HG03460 (cell line): ENCODE measurements at regions not wholly inside any gene's neighbourhood (a gene's known extent, or its start where the extent isn't known, plus 50 kb on each side); places are given as distances from the start of the nearest gene placed in this dataset.

ENCODE experiments used
- ATAC-seq: cut with Tn5 transposase; IDR thresholded peaks from one replicate; pipeline ENCODE4 v1.9.1; 2021; ENCODE audit not compliant: unreplicated experiment

DNA sequence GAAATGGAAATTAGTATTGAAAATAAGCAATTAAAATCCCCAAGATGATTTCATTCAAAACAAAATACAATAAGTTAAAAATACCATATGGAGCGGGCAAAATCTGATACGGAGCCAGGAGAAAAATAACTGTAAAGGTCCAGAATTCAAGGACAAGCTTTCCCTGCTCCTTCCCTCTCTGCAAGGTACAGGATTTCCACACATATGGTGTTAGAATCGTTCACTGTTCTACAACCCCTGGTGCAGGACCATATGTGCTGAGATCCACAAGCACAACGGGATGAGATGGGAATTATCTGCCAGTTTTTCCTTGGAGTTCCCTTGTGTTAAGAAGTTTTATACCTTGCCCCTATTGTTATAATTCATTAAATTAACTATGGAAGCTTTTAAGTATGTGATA is 94.7 kb upstream of the DMAC1 start:
- no peak for ATAC-seq

DNA sequence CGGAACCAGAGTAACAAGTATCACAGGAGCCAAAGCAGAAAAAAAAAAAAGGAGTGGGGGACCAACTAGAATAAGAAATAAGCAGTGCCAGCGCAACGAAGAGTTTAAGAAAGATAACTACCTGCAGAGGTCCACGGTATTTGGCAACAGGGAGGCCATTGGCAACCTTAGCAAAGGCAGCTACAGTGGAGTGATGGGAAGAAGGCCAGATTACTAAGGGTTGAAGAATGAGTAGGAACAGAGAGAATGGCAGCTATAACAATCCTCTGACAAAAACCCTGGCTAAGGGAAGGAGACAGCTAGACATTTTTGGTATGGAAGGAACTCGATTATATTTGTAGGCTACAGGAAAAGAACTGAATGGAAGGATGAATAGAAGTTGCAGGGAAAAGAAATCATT is 93.4 kb upstream of the DMAC1 start:
- ATAC-seq: no peak

DNA sequence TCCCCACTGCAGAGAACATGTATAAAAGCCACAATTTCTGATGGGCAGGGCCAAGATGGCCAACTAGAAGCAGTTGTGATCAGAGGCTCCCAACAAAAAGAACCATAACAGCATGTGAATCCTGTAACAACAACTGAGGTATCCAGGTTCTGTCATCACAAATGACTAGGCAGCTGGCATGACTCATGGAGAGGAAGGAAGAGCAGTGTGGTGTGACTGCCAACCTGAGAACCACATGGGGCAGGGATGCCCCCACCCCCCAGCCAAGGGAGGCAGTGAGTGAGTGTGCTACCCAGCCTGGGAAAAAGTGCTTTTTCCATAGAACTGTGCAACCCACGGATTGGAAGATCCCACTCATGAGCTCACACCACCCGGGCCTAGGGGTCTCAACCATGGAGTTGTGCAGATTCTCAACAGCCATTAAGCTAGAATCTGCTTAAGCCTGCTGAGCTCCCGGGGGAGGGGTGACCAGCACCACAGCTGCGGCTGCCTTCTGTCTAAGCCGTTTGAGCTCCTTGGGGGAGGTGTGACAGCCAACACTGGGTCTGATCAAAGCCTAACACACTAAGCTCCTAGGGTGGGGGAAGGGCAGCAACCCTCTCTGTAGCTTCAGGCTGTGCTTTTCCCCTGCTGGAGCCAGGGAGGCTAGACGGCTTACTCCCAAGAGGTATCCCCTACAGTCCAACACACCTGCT is 80.1 kb upstream of the DMAC1 start:
- ATAC-seq: no peak

DNA sequence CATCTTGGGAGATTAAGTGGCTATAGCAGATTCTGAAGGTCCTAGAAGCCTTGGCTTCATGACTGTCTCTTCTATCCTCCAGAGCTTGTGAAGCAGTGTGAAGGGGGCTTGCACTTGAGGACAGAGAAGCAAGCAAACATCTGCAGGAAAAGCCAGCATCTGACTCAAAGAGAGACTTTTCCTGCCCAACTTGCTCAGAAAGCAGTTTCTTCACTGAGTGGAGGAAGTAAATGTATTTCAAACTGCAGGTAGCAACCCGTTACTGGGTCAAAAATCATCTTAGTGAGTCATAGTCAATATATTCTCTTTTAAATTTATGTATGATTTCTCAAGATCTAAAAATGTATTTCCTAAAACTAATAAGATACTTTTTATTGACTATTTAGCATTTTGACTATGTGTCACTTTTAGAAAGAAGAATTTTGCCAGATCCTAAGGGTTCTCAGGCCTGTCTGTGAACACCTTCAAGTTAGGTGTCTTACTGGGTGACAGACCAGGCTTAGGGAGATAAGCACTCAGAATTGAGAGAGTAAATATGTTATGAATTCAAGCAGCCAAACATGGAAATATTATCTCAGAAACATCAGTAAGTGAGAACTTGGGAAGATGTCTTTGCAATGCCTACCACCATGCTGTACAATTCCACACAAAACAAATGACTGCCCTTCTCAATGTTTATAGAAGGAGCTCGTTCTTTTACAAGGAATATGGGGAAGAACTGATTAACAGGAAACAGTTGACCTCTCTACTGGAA is 72.6 kb upstream of the DMAC1 start:
- ATAC-seq: no peak

DNA sequence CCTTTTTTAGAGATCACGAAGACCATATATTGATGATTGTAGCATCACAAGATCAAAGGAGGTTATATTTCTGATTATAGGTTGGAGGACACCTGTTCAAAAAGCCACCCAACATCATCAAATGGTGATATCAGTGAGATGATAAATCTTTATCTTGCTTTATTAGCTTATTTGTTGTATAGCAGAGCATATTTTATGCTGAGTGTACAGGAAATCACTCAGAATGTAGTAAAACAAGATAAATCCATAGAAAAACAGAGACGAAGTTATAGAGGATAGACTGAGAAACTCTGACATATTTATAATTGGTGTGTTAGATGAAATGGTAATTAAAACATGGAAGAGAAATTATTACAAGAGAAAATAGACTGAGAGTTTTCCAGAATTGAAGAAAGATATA is 69.8 kb upstream of the DMAC1 start:
- no peak for ATAC-seq

DNA sequence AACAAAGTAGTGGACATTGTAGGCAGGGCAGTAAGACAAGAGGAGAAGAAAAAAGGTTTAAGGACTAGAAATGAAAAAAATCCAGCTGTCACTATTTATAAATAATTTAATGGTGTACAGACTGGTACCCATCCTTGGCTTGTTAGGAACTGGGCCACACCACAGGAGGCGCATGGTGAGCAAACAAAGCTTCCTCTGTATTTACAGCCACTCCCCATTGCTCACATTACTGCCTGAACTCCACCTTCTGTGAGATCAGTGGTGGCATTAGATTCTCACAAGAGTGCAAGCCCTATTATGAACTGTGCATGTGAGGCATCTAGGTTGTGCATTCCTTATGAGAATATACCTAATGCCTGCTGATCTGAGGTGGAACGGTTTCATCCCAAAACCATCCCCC is 62.6 kb upstream of the DMAC1 start:
- ATAC-seq: no peak

DNA sequence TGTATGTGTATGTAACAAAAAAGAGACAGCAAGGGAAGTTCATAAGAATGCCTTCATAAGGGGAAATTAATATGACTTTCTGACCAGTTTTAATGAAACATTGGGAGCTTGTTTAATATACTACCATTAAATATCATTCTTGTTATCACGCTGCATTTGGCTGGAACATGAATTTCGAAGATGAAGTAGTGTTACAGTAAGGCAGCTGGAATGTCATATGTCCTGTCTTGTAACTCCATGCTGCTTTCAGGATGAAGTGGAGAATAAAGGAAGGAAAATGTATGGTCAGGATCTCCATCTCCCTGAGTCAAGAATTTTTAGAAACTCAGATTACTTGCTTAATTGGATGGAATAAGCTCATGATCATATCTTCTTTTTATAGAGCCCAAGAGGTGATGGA is 61.5 kb upstream of the DMAC1 start:
- no peak for ATAC-seq

DNA sequence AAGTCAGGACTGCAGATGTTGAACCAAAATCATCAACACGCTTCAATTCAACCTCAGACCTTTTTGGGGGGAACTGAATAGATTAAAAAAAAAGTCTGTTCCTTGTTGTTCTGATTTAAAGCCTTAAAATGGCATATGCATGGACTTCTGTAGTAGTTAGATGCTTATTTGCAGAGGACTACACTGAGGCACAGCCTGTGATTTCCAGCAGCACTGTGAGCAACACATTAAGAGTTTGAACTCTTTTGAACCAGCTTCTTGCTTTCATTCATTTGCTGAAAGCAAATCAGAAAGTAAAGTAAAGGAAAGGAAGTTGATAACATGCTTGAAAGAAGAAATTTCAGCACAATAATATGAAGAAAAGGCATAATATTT is 60.7 kb upstream of the DMAC1 start:
- no peak for ATAC-seq

DNA sequence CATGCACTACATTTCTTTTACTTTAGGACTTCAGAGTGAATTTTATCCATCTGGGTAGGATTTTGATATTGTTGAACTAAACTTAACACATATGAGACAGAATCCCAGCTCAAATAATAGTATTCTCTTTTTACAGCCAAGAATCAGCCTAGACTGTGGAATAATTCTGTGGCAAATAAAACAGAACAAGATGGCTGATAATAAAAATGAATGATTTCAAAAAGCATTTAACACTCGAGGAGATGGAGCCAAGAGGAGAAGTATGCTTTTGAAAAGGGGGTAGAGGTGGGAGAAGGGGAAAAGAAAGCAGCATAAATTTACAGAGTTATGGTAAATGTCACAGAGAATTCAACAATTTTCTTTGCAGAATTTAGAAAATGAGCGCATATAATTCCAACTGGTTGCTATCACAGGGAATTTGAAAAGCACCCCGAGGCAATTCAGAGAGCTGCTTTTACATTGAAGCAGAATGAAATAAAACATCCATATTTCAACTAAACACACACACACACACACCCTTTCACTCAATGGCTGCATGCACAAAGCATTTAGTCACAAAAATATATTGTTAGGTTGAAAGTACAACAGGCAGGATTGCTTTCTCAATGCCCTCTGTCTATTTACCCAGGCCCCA is 60.2 kb upstream of the DMAC1 start:
- ATAC-seq: no peak

DNA sequence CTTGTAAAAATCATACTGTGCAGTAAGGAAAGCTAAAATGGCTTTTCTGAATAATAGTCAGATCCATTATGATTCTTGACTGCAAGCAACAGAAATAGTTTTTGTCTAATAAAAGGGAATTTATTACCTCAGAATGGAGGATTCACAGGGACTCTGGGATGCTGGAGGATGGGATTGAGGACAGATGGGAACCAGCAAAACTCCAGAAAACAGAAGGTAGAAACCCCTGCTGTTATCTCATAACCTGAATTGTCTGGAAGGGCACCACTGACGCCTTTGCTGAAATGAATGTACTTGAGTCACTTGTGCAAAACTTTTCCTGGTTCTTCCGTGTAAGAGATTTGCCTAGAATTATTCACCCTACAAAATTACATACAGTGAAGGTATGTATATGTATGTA is 58.6 kb upstream of the DMAC1 start:
- ATAC-seq: no peak

DNA sequence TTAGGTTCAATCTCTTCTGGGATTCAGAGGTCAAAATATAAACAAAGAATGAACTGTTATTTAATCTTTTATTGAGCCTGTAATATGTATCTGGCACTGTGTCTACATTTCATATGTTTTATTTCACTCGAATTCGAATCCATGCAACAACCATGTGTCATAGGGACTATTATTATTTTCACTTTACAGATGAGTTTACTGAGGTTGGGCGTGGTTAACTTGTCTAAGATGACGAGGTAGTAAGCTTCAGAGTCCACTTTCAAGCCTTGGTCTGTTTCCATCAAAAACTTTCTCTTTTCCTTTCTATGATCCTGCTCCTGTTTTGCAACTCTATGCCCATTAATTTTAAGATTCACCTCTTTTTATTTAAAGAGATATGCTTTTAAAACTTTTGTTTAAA is 55.2 kb upstream of the DMAC1 start:
- ATAC-seq: no peak
